KMS-11 (cell line): ENCODE measurements at regions not wholly inside any gene's neighbourhood (a gene's known extent, or its start where the extent isn't known, plus 50 kb on each side); places are given as distances from the start of the nearest gene placed in this dataset.
"Not testable (repeated sequence)": the region's sequence is repeated elsewhere in the genome, so short reads cannot be mapped to it uniquely, and the experiment has no call there.

ENCODE experiments used
- H2AFZ ChIP-seq: fragments of 200-600 bp; sonication (generic); 2 replicates; pipeline ENCODE4 v1.6.1; 2016; ENCODE audit warnings: antibody characterized with exemption, mixed run types, low read depth
- H3K27ac ChIP-seq: fragments of 200-600 bp; sonication (generic); 2 replicates; pipeline ENCODE4 v1.6.1; 2016; ENCODE audit warnings: mild to moderate bottlenecking, mixed run types
- H3K27me3 ChIP-seq: fragments of 200-600 bp; sonication (generic); 2 replicates; pipeline ENCODE4 v1.6.1; 2017; ENCODE audit warnings: mild to moderate bottlenecking, low read depth, mixed run types, moderate library complexity; ENCODE audit not compliant: insufficient read depth
- H3K36me3 ChIP-seq: fragments of 200-600 bp; sonication (generic); 2 replicates; pipeline ENCODE4 v1.6.1; 2017; ENCODE audit warnings: mild to moderate bottlenecking, mixed run types; ENCODE audit not compliant: insufficient read depth
- H3K4me1 ChIP-seq: fragments of 200-600 bp; sonication (generic); 2 replicates; pipeline ENCODE4 v1.6.1; 2016; ENCODE audit warnings: mild to moderate bottlenecking, low read depth, mixed run types; ENCODE audit not compliant: poor library complexity, severe bottlenecking
- H3K4me2 ChIP-seq: fragments of 200-600 bp; sonication (generic); 2 replicates; pipeline ENCODE4 v1.7.0; 2016; ENCODE audit warnings: mild to moderate bottlenecking, mixed run types
- H3K4me3 ChIP-seq: fragments of 200-600 bp; sonication (generic); IDR thresholded peaks from 2 replicates; pipeline ENCODE4 v1.6.1; 2017; ENCODE audit warnings: low read depth, low read length, mixed read lengths; ENCODE audit not compliant: insufficient read depth
- H3K79me2 ChIP-seq: fragments of 200-600 bp; sonication (generic); 2 replicates; pipeline ENCODE4 v1.6.1; 2016; ENCODE audit warnings: low read depth, mixed run types; ENCODE audit not compliant: insufficient read depth
- H3K9ac ChIP-seq: fragments of 200-600 bp; sonication (generic); 2 replicates; pipeline ENCODE4 v1.6.1; 2016; ENCODE audit warnings: mild to moderate bottlenecking, mixed run types
- H4K20me1 ChIP-seq: fragments of 200-600 bp; sonication (generic); 2 replicates; pipeline ENCODE4 v1.6.1; 2016; ENCODE audit warnings: mild to moderate bottlenecking, mixed run types; ENCODE audit not compliant: insufficient read depth
- CTCF ChIP-seq: fragments of 200-600 bp; sonication (generic); conservative IDR thresholded peaks from 2 replicates; pipeline ENCODE4 v1.6.1; 2017; ENCODE audit warnings: low read depth, mild to moderate bottlenecking, antibody characterized with exemption, low read length, moderate library complexity, mixed read lengths

- Histone ChIP-seq H3K27me3 (no peaks in the 10 kb centered on the region), H4K20me1 (no peaks in the 10 kb centered on the region), H3K36me3 (no peaks in the 10 kb centered on the region), H3K9ac (no peak overlapping the region), H3K79me2 (no peaks in the 10 kb centered on the region), H3K27ac (no peak overlapping the region), H3K4me2 (no peak overlapping the region), H3K4me1 (no peaks in the 10 kb centered on the region), H2AFZ (no peak overlapping the region), H3K4me3 (no peak overlapping the region)
- no peak for TF ChIP-seq CTCF
These were observed 89.1 kb downstream of the LARP7 start for GRCh38 chr4:112726041-112726440.

GRCh38 chr4:112727728-112728127 is 90.8 kb downstream of the LARP7 start:
- not testable (repeated sequence) for H2AFZ ChIP-seq, H4K20me1 ChIP-seq, H3K4me2 ChIP-seq

GRCh38 chr4:112731715-112732114 is 94.8 kb downstream of the LARP7 start:
- Histone ChIP-seq H3K27me3 (no peaks in the 10 kb centered on the region), H2AFZ (no peak overlapping the region), H3K27ac (no peak overlapping the region), H3K4me2 (no peak overlapping the region), H3K36me3 (no peaks in the 10 kb centered on the region), H3K4me3 (no peak overlapping the region), H4K20me1 (no peaks in the 10 kb centered on the region), H3K9ac (no peak overlapping the region), H3K79me2 (no peaks in the 10 kb centered on the region), H3K4me1 (peaks cover 15% of the 10 kb centered on the region)
- TF ChIP-seq CTCF, result no peak

More at GRCh38 chr4:112727728-112728127, 90.8 kb downstream of the LARP7 start:
- H3K27ac ChIP-seq, H3K9ac ChIP-seq, H3K4me1 ChIP-seq, H3K79me2 ChIP-seq, H3K4me3 ChIP-seq, H3K36me3 ChIP-seq, H3K27me3 ChIP-seq: not testable (repeated sequence)

GRCh38 chr4:112732142-112732541 is 95.2 kb downstream of the LARP7 start:
- H4K20me1 ChIP-seq, result no peaks in the 10 kb centered on the region
- no peaks in the 10 kb centered on the region for H3K79me2 ChIP-seq
- H3K4me3 ChIP-seq, result no peak overlapping the region

More at GRCh38 chr4:112732142-112732541, 95.2 kb downstream of the LARP7 start:
- Histone ChIP-seq H2AFZ (no peak overlapping the region), H3K36me3 (no peaks in the 10 kb centered on the region), H3K4me2 (no peak overlapping the region), H3K27ac (no peak overlapping the region), H3K9ac (no peak overlapping the region), H3K4me1 (peaks cover 15% of the 10 kb centered on the region), H3K27me3 (no peaks in the 10 kb centered on the region)
- TF ChIP-seq CTCF, result no peak
